Mesodermal cell (in vitro differentiated cells): ENCODE measurements at regions not wholly inside any gene's neighbourhood (a gene's known extent, or its start where the extent isn't known, plus 50 kb on each side); places are given as distances from the start of the nearest gene placed in this dataset.
A peak's percentile ranks its signal among the peaks of the same experiment; 100 is the strongest.

Experiments used
- H3K27ac ChIP-seq: 2 replicates; pipeline ENCODE4 v1.7.0; 2013; ENCODE audit warnings: mild to moderate bottlenecking, low read depth, low read length, moderate library complexity; ENCODE audit not compliant: severe bottlenecking
- H3K36me3 ChIP-seq: 2 replicates; pipeline ENCODE4 v1.7.1; 2013; ENCODE audit warnings: mild to moderate bottlenecking, low read length, moderate library complexity; ENCODE audit not compliant: control insufficient read depth, insufficient read depth
- H3K4me1 ChIP-seq: one replicate; pipeline ENCODE4 v1.7.1; 2013; ENCODE audit warnings: mild to moderate bottlenecking, low read length; ENCODE audit not compliant: insufficient read depth, control insufficient read depth, poor library complexity, severe bottlenecking
- H3K4me3 ChIP-seq: 2 replicates; pipeline ENCODE4 v1.7.0; 2013; ENCODE audit warnings: low read length, control low read depth, mild to moderate bottlenecking; ENCODE audit not compliant: insufficient read depth, poor library complexity, severe bottlenecking; ENCODE audit errors: extremely low read depth
- H3K9me3 ChIP-seq: 2 replicates; pipeline ENCODE4 v1.7.1; 2013; ENCODE audit warnings: mild to moderate bottlenecking, low read length, moderate library complexity; ENCODE audit not compliant: control insufficient read depth
- WGBS, 2 experiments: methylation state at CpG; one replicate each; pipeline ENCODE4 v1.1.5; 2013; ENCODE audit warnings: missing lambda C conversion rate in 2 of 2; ENCODE audit not compliant: insufficient coverage in 2 of 2; 5-methylcytosine and 5-hydroxymethylcytosine counted together

GRCh38 chr6:126419901-126420300 is 80.0 kb downstream of the CENPW start:
- no peak overlapping the region for H3K27ac ChIP-seq
- H3K4me1 ChIP-seq = no peaks in the 10 kb centered on the region
- H3K4me3 ChIP-seq = no peak overlapping the region
- H3K9me3 ChIP-seq = no peaks in the 10 kb centered on the region
- H3K36me3 ChIP-seq = no peaks in the 10 kb centered on the region

GRCh38 chr6:126422912-126423311 is 83.0 kb downstream of the CENPW start:
- Histone ChIP-seq H3K4me1 (no peaks in the 10 kb centered on the region), H3K9me3 (no peaks in the 10 kb centered on the region), H3K27ac (no peak overlapping the region), H3K36me3 (no peaks in the 10 kb centered on the region), H3K4me3 (no peak overlapping the region)
- 63 to 100% methylated on average over 1 of the region's 2 CpGs for WGBS, 2 experiments

GRCh38 chr6:126427713-126428112 is 87.8 kb downstream of the CENPW start:
- Histone ChIP-seq H3K27ac (no peak overlapping the region), H3K9me3 (no peaks in the 10 kb centered on the region), H3K4me1 (no peaks in the 10 kb centered on the region), H3K36me3 (no peaks in the 10 kb centered on the region), H3K4me3 (no peak overlapping the region)
- 71 to 87% methylated on average over 2 to 3 of the region's 3 CpGs for WGBS, 2 experiments

GRCh38 chr6:126429866-126430265 is 90.0 kb downstream of the CENPW start:
- Histone ChIP-seq H3K9me3 (no peaks in the 10 kb centered on the region), H3K4me1 (no peaks in the 10 kb centered on the region), H3K27ac (no peak overlapping the region), H3K4me3 (no peak overlapping the region), H3K36me3 (no peaks in the 10 kb centered on the region)
- WGBS, 2 experiments = no CpG with 5 or more reads among the region's 1 CpG

GRCh38 chr6:126432564-126432963 is 92.6 kb downstream of the CENPW start:
- no peaks in the 10 kb centered on the region for H3K4me1 ChIP-seq
- no peak overlapping the region for H3K4me3 ChIP-seq
- no peaks in the 10 kb centered on the region for H3K9me3 ChIP-seq
- no peak overlapping the region for H3K27ac ChIP-seq
- H3K36me3 ChIP-seq = no peaks in the 10 kb centered on the region

GRCh38 chr6:126433927-126434326 is 94.0 kb downstream of the CENPW start:
- Histone ChIP-seq H3K9me3 (no peaks in the 10 kb centered on the region), H3K27ac (no peak overlapping the region), H3K4me3 (no peak overlapping the region), H3K4me1 (no peaks in the 10 kb centered on the region), H3K36me3 (no peaks in the 10 kb centered on the region)

GRCh38 chr6:126437205-126437604 is 97.3 kb downstream of the CENPW start:
- Histone ChIP-seq H3K36me3 (no peaks in the 10 kb centered on the region), H3K4me1 (no peaks in the 10 kb centered on the region), H3K27ac (no peak overlapping the region), H3K9me3 (no peaks in the 10 kb centered on the region), H3K4me3 (no peak overlapping the region)

GRCh38 chr6:126439040-126439439 is 99.1 kb downstream of the CENPW start:
- WGBS, 2 experiments = 90 to 91% methylated on average over 1 of the region's 1 CpG
- H3K4me3 ChIP-seq = no peak overlapping the region

GRCh38 chr6:126440923-126441322 is 101.0 kb downstream of the CENPW start:
- Histone ChIP-seq H3K9me3 (no peaks in the 10 kb centered on the region), H3K4me3 (no peak overlapping the region), H3K4me1 (peaks cover 7% of the 10 kb centered on the region), H3K36me3 (no peaks in the 10 kb centered on the region), H3K27ac (no peak overlapping the region)
- WGBS, 2 experiments = 83 to 92% methylated on average over 1 of the region's 2 CpGs

More at GRCh38 chr6:126439040-126439439, 99.1 kb downstream of the CENPW start:
- Histone ChIP-seq H3K9me3 (no peaks in the 10 kb centered on the region), H3K4me1 (no peaks in the 10 kb centered on the region), H3K27ac (no peak overlapping the region), H3K36me3 (no peaks in the 10 kb centered on the region)

GRCh38 chr6:126444659-126445273 is 104.9 kb downstream of the CENPW start:
- Histone ChIP-seq H3K4me3 (no peak overlapping the region), H3K36me3 (no peaks in the 10 kb centered on the region), H3K4me1 (peaks cover 7% of the 10 kb centered on the region), H3K27ac (peak overlapping the region; percentile 13), H3K9me3 (no peaks in the 10 kb centered on the region)

- Histone ChIP-seq H3K4me1 (peaks cover 7% of the 10 kb centered on the region), H3K27ac (no peak overlapping the region), H3K9me3 (no peaks in the 10 kb centered on the region), H3K4me3 (no peak overlapping the region), H3K36me3 (no peaks in the 10 kb centered on the region)
These were observed 106.3 kb downstream of the CENPW start for GRCh38 chr6:126446248-126446647.

GRCh38 chr6:126447367-126447766 is 107.5 kb downstream of the CENPW start:
- H3K27ac ChIP-seq = no peak overlapping the region
- H3K36me3 ChIP-seq = no peaks in the 10 kb centered on the region
- H3K4me1 ChIP-seq = peaks cover 7% of the 10 kb centered on the region
- no peak overlapping the region for H3K4me3 ChIP-seq
- no peaks in the 10 kb centered on the region for H3K9me3 ChIP-seq
